PC-3 (cell line): ENCODE measurements at regions not wholly inside any gene's neighbourhood (a gene's known extent, or its start where the extent isn't known, plus 50 kb on each side); places are given as distances from the start of the nearest gene placed in this dataset.

Source experiments
- ATAC-seq: fragments of 200-7000 bp; cut with Tn5 transposase; 2 replicates; pipeline ENCODE4 v1.9.1; 2020; ENCODE audit warnings: mild to moderate bottlenecking, moderate library complexity
- BruUV-seq: library from RNA; stranded (reverse); fragments of 400-500 nt; replicated peaks from 2 replicates; lab custom pipeline; 2021; lab: Mats Ljungman, UMichigan
- CTCF ChIA-PET: fragments of 300-600 bp; sonication (Branson Sonifier 250); formaldehyde crosslinking; loops from one replicate; lab custom pipeline; 2022; ENCODE audit warnings: antibody characterized with exemption; lab: Charles Lee
- POLR2A ChIA-PET: fragments of 300-600 bp; sonication (Branson Sonifier 250); formaldehyde crosslinking; loops from one replicate; lab custom pipeline; 2022; ENCODE audit warnings: antibody characterized with exemption; ENCODE audit not compliant: unreplicated experiment; lab: Charles Lee
- DNase-seq: peaks from one replicate; pipeline ENCODE4 v3.0.0-alpha.2; 2015
- H2AFZ ChIP-seq: fragments of 300-600 bp; sonication (generic); 2 replicates; pipeline ENCODE4 v1.6.0; 2016; ENCODE audit warnings: antibody characterized with exemption, low read length
- H3F3A ChIP-seq: fragments of 300-600 bp; sonication (generic); one replicate; pipeline ENCODE4 v1.6.0; 2017; ENCODE audit warnings: antibody characterized with exemption, low read length, control low read depth, mild to moderate bottlenecking; ENCODE audit not compliant: unreplicated experiment
- H3K27ac ChIP-seq: fragments of 300-600 bp; sonication (generic); 2 replicates; pipeline ENCODE4 v1.5.1; 2016; ENCODE audit warnings: mild to moderate bottlenecking, low read length
- H3K27me3 ChIP-seq: fragments of 300-600 bp; sonication (generic); 2 replicates; pipeline ENCODE4 v1.6.1; 2016; ENCODE audit warnings: low read length, mixed read lengths
- H3K36me3 ChIP-seq: fragments of 300-600 bp; sonication (generic); 2 replicates; pipeline ENCODE4 v1.6.1; 2016; ENCODE audit warnings: low read depth, mixed run types, low read length, mixed read lengths
- H3K4me1 ChIP-seq: fragments of 300-600 bp; sonication (generic); 2 replicates; pipeline ENCODE4 v1.5.1; 2016; ENCODE audit warnings: low read length; ENCODE audit not compliant: insufficient read depth
- H3K4me2 ChIP-seq: fragments of 300-600 bp; sonication (generic); 2 replicates; pipeline ENCODE4 v1.6.0; 2016; ENCODE audit warnings: low read length
- H3K4me3 ChIP-seq: fragments of 300-600 bp; sonication (generic); 2 replicates; pipeline ENCODE4 v1.5.1; 2016; ENCODE audit warnings: mild to moderate bottlenecking, low read length, mixed read lengths
- H3K79me2 ChIP-seq: fragments of 300-600 bp; sonication (generic); 2 replicates; pipeline ENCODE4 v1.6.1; 2017; ENCODE audit warnings: low read length, mixed read lengths
- H3K9ac ChIP-seq: fragments of 300-600 bp; sonication (generic); 2 replicates; pipeline ENCODE4 v1.6.0; 2016; ENCODE audit warnings: mild to moderate bottlenecking, low read length
- H3K9me2 ChIP-seq: fragments of 300-600 bp; sonication (generic); replicated peaks from 2 replicates; pipeline ENCODE4 v1.6.1; 2016; ENCODE audit warnings: mixed run types, low read length, mixed read lengths
- H3K9me3 ChIP-seq: fragments of 300-600 bp; sonication (generic); 2 replicates; pipeline ENCODE4 v1.6.1; 2016; ENCODE audit warnings: low read length, mixed read lengths
- H4K20me1 ChIP-seq: fragments of 300-600 bp; sonication (generic); 2 replicates; pipeline ENCODE4 v1.6.1; 2016; ENCODE audit warnings: low read length, mixed read lengths
- EZH2 ChIP-seq: fragments of 300-600 bp; sonication (generic); IDR thresholded peaks from one replicate; pipeline ENCODE4 v1.6.1; 2017; ENCODE audit warnings: antibody characterized with exemption, mild to moderate bottlenecking, low read length; ENCODE audit not compliant: unreplicated experiment
- EZH2phosphoT487 ChIP-seq: fragments of 300-600 bp; sonication (generic); IDR thresholded peaks from 2 replicates; pipeline ENCODE4 v1.6.1; 2018; ENCODE audit warnings: mild to moderate bottlenecking, antibody characterized with exemption, low read length, borderline replicate concordance
- intact Hi-C: fragments of 100-400 bp; cut with micrococcal nuclease; formaldehyde crosslinking; loops from 2 replicates; pipeline ENCODE4 v1.9.0; 2023
- TF ChIP-seq, protein P1 (sequence below): fragments of 300-600 bp; sonication (generic); conservative IDR thresholded peaks from 2 replicates; pipeline ENCODE4 v1.5.1; 2017; ENCODE audit warnings: antibody characterized with exemption, low read depth, mild to moderate bottlenecking, low read length

DNA sequence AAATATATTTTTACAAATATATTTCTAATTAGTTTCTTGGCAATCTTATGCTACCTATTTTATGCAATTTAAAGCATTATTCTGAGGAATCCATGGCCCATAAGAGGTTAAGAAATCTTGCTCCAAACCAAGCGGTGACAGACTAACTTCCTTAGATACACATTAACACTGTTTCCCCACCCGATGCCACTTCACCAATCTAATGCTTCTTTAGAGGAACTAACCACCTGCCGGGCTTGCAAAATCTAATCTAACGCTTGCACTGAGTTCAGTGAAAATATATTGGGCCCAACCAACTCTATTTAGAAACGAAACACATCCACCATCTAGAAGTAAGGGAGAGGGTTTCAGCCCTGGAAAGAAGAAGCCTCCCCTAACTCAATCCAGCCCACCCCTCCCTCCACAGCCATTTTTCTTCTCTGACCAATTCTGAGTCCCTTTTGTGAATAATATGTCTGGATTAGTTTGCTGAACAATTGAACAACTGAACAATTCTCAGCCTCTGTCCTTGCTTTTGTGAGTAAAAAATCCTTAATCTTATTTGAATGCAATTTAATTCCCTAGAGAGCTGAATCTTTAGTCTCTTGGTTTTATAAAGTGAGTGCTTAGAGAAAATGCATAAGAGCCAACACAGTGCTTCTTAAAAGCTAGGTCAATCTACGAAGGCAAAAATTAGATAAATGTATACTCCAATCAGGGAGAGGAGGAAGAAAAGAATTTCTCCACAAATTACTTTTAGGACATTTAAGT, 150.4 kb upstream of the ADAMTS9 start:
- H3F3A ChIP-seq = no peaks in the 10 kb centered on the region
- no peak overlapping the region for H3K4me3 ChIP-seq
- TF ChIP-seq, protein P1, sequence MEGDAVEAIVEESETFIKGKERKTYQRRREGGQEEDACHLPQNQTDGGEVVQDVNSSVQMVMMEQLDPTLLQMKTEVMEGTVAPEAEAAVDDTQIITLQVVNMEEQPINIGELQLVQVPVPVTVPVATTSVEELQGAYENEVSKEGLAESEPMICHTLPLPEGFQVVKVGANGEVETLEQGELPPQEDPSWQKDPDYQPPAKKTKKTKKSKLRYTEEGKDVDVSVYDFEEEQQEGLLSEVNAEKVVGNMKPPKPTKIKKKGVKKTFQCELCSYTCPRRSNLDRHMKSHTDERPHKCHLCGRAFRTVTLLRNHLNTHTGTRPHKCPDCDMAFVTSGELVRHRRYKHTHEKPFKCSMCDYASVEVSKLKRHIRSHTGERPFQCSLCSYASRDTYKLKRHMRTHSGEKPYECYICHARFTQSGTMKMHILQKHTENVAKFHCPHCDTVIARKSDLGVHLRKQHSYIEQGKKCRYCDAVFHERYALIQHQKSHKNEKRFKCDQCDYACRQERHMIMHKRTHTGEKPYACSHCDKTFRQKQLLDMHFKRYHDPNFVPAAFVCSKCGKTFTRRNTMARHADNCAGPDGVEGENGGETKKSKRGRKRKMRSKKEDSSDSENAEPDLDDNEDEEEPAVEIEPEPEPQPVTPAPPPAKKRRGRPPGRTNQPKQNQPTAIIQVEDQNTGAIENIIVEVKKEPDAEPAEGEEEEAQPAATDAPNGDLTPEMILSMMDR = no peak
- no peak for TF ChIP-seq EZH2phosphoT487
- TF ChIP-seq EZH2 = no peak
- H3K4me2 ChIP-seq = no peak overlapping the region
- no peaks in the 10 kb centered on the region for H4K20me1 ChIP-seq
- no peaks in the 10 kb centered on the region for H3K4me1 ChIP-seq
- H3K79me2 ChIP-seq = no peaks in the 10 kb centered on the region
- ChIA-PET CTCF (no interaction called here), POLR2A (no interaction called here)
- ATAC-seq (no peak), DNase-seq (no peak)
- no peaks in the 10 kb centered on the region for H3K36me3 ChIP-seq
- no TSS peak for BruUV-seq
- no peaks in the 10 kb centered on the region for H3K27me3 ChIP-seq
- intact Hi-C loops = no loop called here
- H2AFZ ChIP-seq = no peak overlapping the region
- H3K9me3 ChIP-seq = no peaks in the 10 kb centered on the region
- H3K9ac ChIP-seq = no peak overlapping the region
- no peaks in the 10 kb centered on the region for H3K9me2 ChIP-seq
- no peak overlapping the region for H3K27ac ChIP-seq

DNA sequence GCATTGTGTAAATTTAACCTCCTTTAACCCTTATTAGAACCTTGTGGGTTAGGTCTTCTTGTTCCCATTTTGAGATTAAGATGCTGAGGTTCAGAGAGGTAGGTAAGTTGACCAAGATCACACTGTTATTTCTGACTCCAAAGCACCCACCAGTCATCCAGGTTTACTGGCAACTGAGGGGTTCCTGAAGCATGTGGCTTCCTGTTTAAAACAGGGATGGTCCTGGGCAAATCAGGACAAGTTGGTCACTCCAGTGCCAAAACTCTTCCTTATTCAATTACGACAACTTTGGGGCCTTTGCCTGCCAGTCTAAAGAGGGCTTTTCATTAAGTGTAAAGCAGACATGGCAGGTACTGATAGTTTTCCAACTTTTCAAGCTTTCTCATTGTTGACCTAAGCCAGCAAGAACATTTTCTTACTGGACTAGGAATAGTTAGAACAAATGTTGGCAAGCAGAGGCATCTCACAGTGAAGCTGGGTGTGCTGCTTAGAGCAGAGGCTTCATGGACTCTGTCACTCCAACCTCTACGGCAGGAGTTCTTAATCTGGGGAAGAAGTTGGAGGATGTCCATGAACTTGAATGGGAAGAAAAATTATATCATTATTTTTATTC, 149.4 kb upstream of the ADAMTS9 start:
- no TSS peak for BruUV-seq
- POLR2A ChIA-PET = no interaction called here
- H3K4me1 ChIP-seq = no peaks in the 10 kb centered on the region
- H2AFZ ChIP-seq = no peak overlapping the region
- no peak overlapping the region for H3K4me2 ChIP-seq
- no peak overlapping the region for H3K9ac ChIP-seq
- no peaks in the 10 kb centered on the region for H3K36me3 ChIP-seq
- no peak overlapping the region for H3K4me3 ChIP-seq
- H3K9me2 ChIP-seq = no peaks in the 10 kb centered on the region
- DNase-seq (no peak), ATAC-seq (no peak)
- no peak overlapping the region for H3K27ac ChIP-seq
- CTCF ChIA-PET = no interaction called here
- H3K27me3 ChIP-seq = no peaks in the 10 kb centered on the region
- no peaks in the 10 kb centered on the region for H4K20me1 ChIP-seq
- TF ChIP-seq, protein P1 = no peak
- TF ChIP-seq EZH2phosphoT487 (no peak), EZH2 (no peak)
- H3K9me3 ChIP-seq = no peaks in the 10 kb centered on the region
- H3F3A ChIP-seq = no peaks in the 10 kb centered on the region
- intact Hi-C loops = no loop called here
- H3K79me2 ChIP-seq = no peaks in the 10 kb centered on the region

DNA sequence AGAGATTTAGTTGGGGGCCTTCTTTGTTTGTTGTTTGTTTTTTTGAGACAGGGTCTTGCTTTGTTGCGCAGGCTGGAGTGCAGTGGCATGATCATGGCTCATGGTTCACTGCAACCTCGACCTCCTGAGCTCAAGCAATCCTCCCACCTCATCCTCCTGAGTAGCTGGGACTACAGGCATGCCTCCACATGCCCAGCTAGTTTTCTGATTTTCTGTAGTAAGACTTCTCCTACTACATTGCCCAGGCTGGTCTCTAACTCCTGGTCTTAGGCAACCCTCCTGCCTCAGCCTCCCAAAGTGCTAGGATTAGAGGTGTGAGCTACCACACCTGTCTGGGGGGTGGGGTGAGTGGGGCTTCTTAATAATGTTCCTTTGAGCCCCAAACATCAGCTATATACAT, 148.3 kb upstream of the ADAMTS9 start:
- TF ChIP-seq EZH2 (no peak), EZH2phosphoT487 (no peak)
- TF ChIP-seq, protein P1 = no peak
- no peak overlapping the region for H2AFZ ChIP-seq

More for the DNA sequence above, 148.3 kb upstream of the ADAMTS9 start:
- Histone ChIP-seq H3K9ac (no peak overlapping the region), H3K27ac (no peak overlapping the region), H3F3A (no peaks in the 10 kb centered on the region), H3K9me2 (no peaks in the 10 kb centered on the region), H3K27me3 (no peaks in the 10 kb centered on the region), H3K4me1 (no peaks in the 10 kb centered on the region), H4K20me1 (no peaks in the 10 kb centered on the region), H3K79me2 (no peaks in the 10 kb centered on the region), H3K9me3 (no peaks in the 10 kb centered on the region), H3K4me3 (no peak overlapping the region), H3K4me2 (no peak overlapping the region), H3K36me3 (no peaks in the 10 kb centered on the region)
- ATAC-seq (no peak), DNase-seq (no peak)
- ChIA-PET CTCF (no interaction called here), POLR2A (no interaction called here)
- intact Hi-C loops = no loop called here
- BruUV-seq = no TSS peak
